ENCODE measurements at regions not wholly inside any gene's neighbourhood (a gene's known extent, or its start where the extent isn't known, plus 50 kb on each side); places are given as distances from the start of the nearest gene placed in this dataset.

- Histone ChIP-seq H3K4me3 (ENCODE audit: low read length) (no peak overlapping the region), H3K27me3 (ENCODE audit: insufficient read depth, low read depth, low read length) (no peaks in the 10 kb centered on the region), H3K9ac (ENCODE audit: low read length) (no peak overlapping the region), H3K36me3 (ENCODE audit: insufficient read depth, low read length) (no peaks in the 10 kb centered on the region), H3K79me2 (replicated peaks; ENCODE audit: insufficient read depth, low read length) (no peaks in the 10 kb centered on the region), H3K9me2 (ENCODE audit: insufficient read depth, low read length) (no peaks in the 10 kb centered on the region), H3F3A (ENCODE audit: insufficient read depth, low read length, poor library complexity, severe bottlenecking) (no peaks in the 10 kb centered on the region), H3K27ac (ENCODE audit: low read length) (no peak overlapping the region), H4K20me1 (ENCODE audit: insufficient read depth) (no peaks in the 10 kb centered on the region), H3K9me3 (ENCODE audit: low read length) (no peaks in the 10 kb centered on the region), H2AFZ (ENCODE audit: low read depth, low read length) (no peak overlapping the region), H3K4me2 (ENCODE audit: low read length) (no peak overlapping the region)
- TF ChIP-seq REST (IDR thresholded peaks at IDR 0.05; ENCODE audit: borderline replicate concordance) (no peak), TAF1 (IDR thresholded peaks at IDR 0.05; ENCODE audit: low read depth) (no peak), EZH2 (IDR thresholded peaks at IDR 0.05; ENCODE audit: borderline replicate concordance, insufficient read depth, low read length, poor library complexity, severe bottlenecking) (no peak), SMC3 (conservative IDR thresholded peaks at IDR 0.05; ENCODE audit: poor library complexity) (no peak), MXI1 (conservative IDR thresholded peaks at IDR 0.05; ENCODE audit: poor library complexity, severe bottlenecking) (no peak), CTCF (IDR thresholded peaks at IDR 0.05; ENCODE audit: poor library complexity, severe bottlenecking) (no peak), EP300 (conservative IDR thresholded peaks at IDR 0.05; ENCODE audit: poor library complexity, severe bottlenecking) (no peak), RAD21 (conservative IDR thresholded peaks at IDR 0.05) (no peak), POLR2AphosphoS5 (IDR thresholded peaks at IDR 0.05) (no peak)
Observed at GRCh38 chr1:199784138-199784895, 243.2 kb upstream of the NR5A2 start.

GRCh38 chr1:199786695-199787094, 240.8 kb upstream of the NR5A2 start:
- no peak overlapping the region for H3K9ac ChIP-seq (ENCODE audit: low read length)
- no peak overlapping the region for H3K27ac ChIP-seq (ENCODE audit: low read length)
- TF ChIP-seq EZH2 (IDR thresholded peaks at IDR 0.05; ENCODE audit: borderline replicate concordance, insufficient read depth, low read length, poor library complexity, severe bottlenecking) (no peak), MXI1 (conservative IDR thresholded peaks at IDR 0.05; ENCODE audit: poor library complexity, severe bottlenecking) (no peak), EP300 (conservative IDR thresholded peaks at IDR 0.05; ENCODE audit: poor library complexity, severe bottlenecking) (no peak), CTCF (IDR thresholded peaks at IDR 0.05; ENCODE audit: poor library complexity, severe bottlenecking) (no peak), POLR2AphosphoS5 (IDR thresholded peaks at IDR 0.05) (no peak), REST (IDR thresholded peaks at IDR 0.05; ENCODE audit: borderline replicate concordance) (no peak), TAF1 (IDR thresholded peaks at IDR 0.05; ENCODE audit: low read depth) (no peak), RAD21 (conservative IDR thresholded peaks at IDR 0.05) (no peak), SMC3 (conservative IDR thresholded peaks at IDR 0.05; ENCODE audit: poor library complexity) (no peak)
- H3K79me2 ChIP-seq (replicated peaks; ENCODE audit: insufficient read depth, low read length), result no peaks in the 10 kb centered on the region
- no peaks in the 10 kb centered on the region for H3K9me2 ChIP-seq (ENCODE audit: insufficient read depth, low read length)
- no peaks in the 10 kb centered on the region for H4K20me1 ChIP-seq (ENCODE audit: insufficient read depth)
- no peaks in the 10 kb centered on the region for H3K9me3 ChIP-seq (ENCODE audit: low read length)
- H3K4me2 ChIP-seq (ENCODE audit: low read length), result no peak overlapping the region
- H3K36me3 ChIP-seq (ENCODE audit: insufficient read depth, low read length), result no peaks in the 10 kb centered on the region
- H3F3A ChIP-seq (ENCODE audit: insufficient read depth, low read length, poor library complexity, severe bottlenecking), result no peaks in the 10 kb centered on the region
- H3K27me3 ChIP-seq (ENCODE audit: insufficient read depth, low read depth, low read length), result no peaks in the 10 kb centered on the region
- H3K4me3 ChIP-seq (ENCODE audit: low read length), result no peak overlapping the region
- H2AFZ ChIP-seq (ENCODE audit: low read depth, low read length), result no peak overlapping the region

Data from neural cell (in vitro differentiated cells).